NCI-H1930 (cell line): ENCODE measurements at regions not wholly inside any gene's neighbourhood (a gene's known extent, or its start where the extent isn't known, plus 50 kb on each side); places are given as distances from the start of the nearest gene placed in this dataset.

ENCODE experiments used
- DNase-seq, 2 experiments: peaks; one replicate each; lab custom pipeline; 2025; lab: John Stamatoyannopoulos, UW

GRCh38 chr3:180092889-180093288, 56.2 kb upstream of the PEX5L start:
- DNase-seq = no peak

GRCh38 chr3:180093535-180093934, 56.8 kb upstream of the PEX5L start:
- DNase-seq = no peak

GRCh38 chr3:180097626-180098025, 60.9 kb upstream of the PEX5L start:
- DNase-seq = no peak

GRCh38 chr3:180102134-180102533, 65.4 kb upstream of the PEX5L start:
- DNase-seq = no peak

- DNase-seq = no peak
Observed at GRCh38 chr3:180102604-180103003, 65.9 kb upstream of the PEX5L start.

- DNase-seq = no peak
Observed at GRCh38 chr3:180116203-180116602, 79.5 kb upstream of the PEX5L start.

- no peak for DNase-seq
Observed at GRCh38 chr3:180116658-180117057, 79.9 kb upstream of the PEX5L start.

- no peak for DNase-seq
Observed at GRCh38 chr3:180117381-180118163, 80.8 kb upstream of the PEX5L start.

GRCh38 chr3:180119567-180119966, 82.8 kb upstream of the PEX5L start:
- no peak for DNase-seq

GRCh38 chr3:180123928-180124327, 87.2 kb upstream of the PEX5L start:
- no peak for DNase-seq

GRCh38 chr3:180131169-180131568, 94.4 kb upstream of the PEX5L start:
- no peak for DNase-seq

- DNase-seq = no peak
Observed at GRCh38 chr3:180135101-180135500, 98.4 kb upstream of the PEX5L start.

- DNase-seq = no peak
Observed at GRCh38 chr3:180138871-180139270, 102.1 kb upstream of the PEX5L start.

GRCh38 chr3:180142041-180142440, 105.3 kb upstream of the PEX5L start:
- no peak for DNase-seq

GRCh38 chr3:180142472-180142871, 105.7 kb upstream of the PEX5L start:
- no peak for DNase-seq

- no peak for DNase-seq
Observed at GRCh38 chr3:180161770-180162169, 125.0 kb upstream of the PEX5L start.

- no peak for DNase-seq
Observed at GRCh38 chr3:180175572-180175971, 138.8 kb upstream of the PEX5L start.

- no peak for DNase-seq
Observed at GRCh38 chr3:180176059-180176458, 139.3 kb upstream of the PEX5L start.

- DNase-seq = no peak
Observed at GRCh38 chr3:180177255-180177654, 140.5 kb upstream of the PEX5L start.

- no peak for DNase-seq
Observed at GRCh38 chr3:180179562-180179961, 142.8 kb upstream of the PEX5L start.

- DNase-seq = no peak
Observed at GRCh38 chr3:180180795-180181194, 144.1 kb upstream of the PEX5L start.

GRCh38 chr3:180181387-180181786, 144.7 kb upstream of the PEX5L start:
- no peak for DNase-seq

- DNase-seq = no peak
Observed at GRCh38 chr3:180183346-180183745, 146.6 kb upstream of the PEX5L start.

GRCh38 chr3:180184816-180185215, 148.1 kb upstream of the PEX5L start:
- no peak for DNase-seq
